ENCODE measurements at regions not wholly inside any gene's neighbourhood (a gene's known extent, or its start where the extent isn't known, plus 50 kb on each side); places are given as distances from the start of the nearest gene placed in this dataset.
"Not testable (repeated sequence)": the region's sequence is repeated elsewhere in the genome, so short reads cannot be mapped to it uniquely, and the experiment has no call there.

- DNase-seq = no peak
Observed at GRCh38 chr10:33899578-33900531, 565.4 kb upstream of the NRP1 start.

- no peak for DNase-seq
Observed at GRCh38 chr10:33897291-33897752, 562.9 kb upstream of the NRP1 start.

GRCh38 chr10:33893506-33893905 lies 559.0 kb upstream of the NRP1 start:
- DNase-seq = no peak

GRCh38 chr10:33889371-33889770 lies 554.9 kb upstream of the NRP1 start:
- DNase-seq = no peak

- DNase-seq = no peak
Observed at GRCh38 chr10:33887188-33887587, 552.7 kb upstream of the NRP1 start.

GRCh38 chr10:33886299-33886698 lies 551.8 kb upstream of the NRP1 start:
- DNase-seq = no peak

GRCh38 chr10:33884604-33885003 lies 550.1 kb upstream of the NRP1 start:
- DNase-seq = no peak

- no peak for DNase-seq
Observed at GRCh38 chr10:33883881-33884280, 549.4 kb upstream of the NRP1 start.

GRCh38 chr10:33882996-33883395 lies 548.5 kb upstream of the NRP1 start:
- no peak for DNase-seq

- no peak for DNase-seq
Observed at GRCh38 chr10:33880291-33880690, 545.8 kb upstream of the NRP1 start.

GRCh38 chr10:33878238-33878786 lies 543.8 kb upstream of the NRP1 start:
- DNase-seq = no peak

- no peak for DNase-seq
Observed at GRCh38 chr10:33876584-33877400, 542.3 kb upstream of the NRP1 start.

- DNase-seq = no peak
Observed at GRCh38 chr10:33875924-33876583, 541.6 kb upstream of the NRP1 start.

- no peak for DNase-seq
Observed at GRCh38 chr10:33871061-33871956, 536.8 kb upstream of the NRP1 start.

GRCh38 chr10:33869481-33869880 lies 535.0 kb upstream of the NRP1 start:
- DNase-seq = no peak

GRCh38 chr10:33869028-33869427 lies 534.6 kb upstream of the NRP1 start:
- peak; percentile 65 for DNase-seq

GRCh38 chr10:33867199-33867789 lies 532.8 kb upstream of the NRP1 start:
- not testable (repeated sequence) for DNase-seq

GRCh38 chr10:33863352-33863751 lies 528.9 kb upstream of the NRP1 start:
- no peak for DNase-seq

- no peak for DNase-seq
Observed at GRCh38 chr10:33862536-33863105, 528.2 kb upstream of the NRP1 start.

- DNase-seq = no peak
Observed at GRCh38 chr10:33861833-33862232, 527.4 kb upstream of the NRP1 start.

Data from renal pelvis (tissue), 1 donor.